ENCODE measurements at regions not wholly inside any gene's neighbourhood (a gene's known extent, or its start where the extent isn't known, plus 50 kb on each side); places are given as distances from the start of the nearest gene placed in this dataset.
A peak's percentile ranks its signal among the peaks of the same experiment; 100 is the strongest.

DNA sequence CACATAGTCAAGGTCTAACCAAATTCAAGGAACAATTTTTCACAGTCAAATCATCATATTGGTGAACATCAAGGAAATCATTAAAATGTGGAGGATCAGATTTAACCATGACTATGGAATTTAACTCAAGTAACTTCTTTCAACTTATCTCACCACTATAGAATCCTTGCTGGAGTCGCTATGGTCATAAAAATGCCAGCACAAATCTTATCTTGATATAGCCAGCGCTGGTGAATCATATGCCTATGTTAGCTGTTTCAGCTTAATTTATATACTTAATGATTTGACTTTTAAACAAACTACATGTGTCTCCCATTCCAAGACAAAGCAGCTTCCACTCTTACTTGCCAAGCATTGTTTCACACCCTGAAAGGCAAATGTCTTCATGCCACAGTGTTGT, 416.4 kb downstream of the CDH11 start:
- peak; percentile 67 for DNase-seq (ENCODE audit: low read depth)
- TF ChIP-seq, protein P1, sequence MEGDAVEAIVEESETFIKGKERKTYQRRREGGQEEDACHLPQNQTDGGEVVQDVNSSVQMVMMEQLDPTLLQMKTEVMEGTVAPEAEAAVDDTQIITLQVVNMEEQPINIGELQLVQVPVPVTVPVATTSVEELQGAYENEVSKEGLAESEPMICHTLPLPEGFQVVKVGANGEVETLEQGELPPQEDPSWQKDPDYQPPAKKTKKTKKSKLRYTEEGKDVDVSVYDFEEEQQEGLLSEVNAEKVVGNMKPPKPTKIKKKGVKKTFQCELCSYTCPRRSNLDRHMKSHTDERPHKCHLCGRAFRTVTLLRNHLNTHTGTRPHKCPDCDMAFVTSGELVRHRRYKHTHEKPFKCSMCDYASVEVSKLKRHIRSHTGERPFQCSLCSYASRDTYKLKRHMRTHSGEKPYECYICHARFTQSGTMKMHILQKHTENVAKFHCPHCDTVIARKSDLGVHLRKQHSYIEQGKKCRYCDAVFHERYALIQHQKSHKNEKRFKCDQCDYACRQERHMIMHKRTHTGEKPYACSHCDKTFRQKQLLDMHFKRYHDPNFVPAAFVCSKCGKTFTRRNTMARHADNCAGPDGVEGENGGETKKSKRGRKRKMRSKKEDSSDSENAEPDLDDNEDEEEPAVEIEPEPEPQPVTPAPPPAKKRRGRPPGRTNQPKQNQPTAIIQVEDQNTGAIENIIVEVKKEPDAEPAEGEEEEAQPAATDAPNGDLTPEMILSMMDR (IDR thresholded peaks at IDR 0.05; ENCODE audit: insufficient read depth, low read depth, low read length), result no peak

DNA sequence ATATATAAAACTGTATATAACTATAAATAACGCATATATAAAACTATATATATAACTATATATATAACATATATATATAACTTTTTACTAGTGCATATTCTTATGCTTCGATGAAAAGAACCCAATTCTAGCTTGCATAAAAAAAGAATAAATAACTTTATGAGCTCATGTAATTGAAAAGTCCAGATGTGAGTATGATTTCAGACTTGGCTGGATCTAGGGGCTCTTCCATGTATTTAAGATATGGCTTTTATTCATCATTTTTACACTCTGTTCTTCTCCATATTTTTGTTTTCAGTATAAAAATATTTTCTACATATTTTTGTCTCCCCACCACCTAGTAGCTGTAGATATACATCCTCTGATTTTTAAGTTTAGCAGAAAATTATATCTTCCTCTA, 417.5 kb downstream of the CDH11 start:
- no peak for DNase-seq (ENCODE audit: low read depth)
- H3K4me3 ChIP-seq (ENCODE audit: low read depth, low read length), result no peak overlapping the region
- TF ChIP-seq, protein P1 (IDR thresholded peaks at IDR 0.05; ENCODE audit: insufficient read depth, low read depth, low read length), result no peak

More for the DNA sequence above, 416.4 kb downstream of the CDH11 start:
- no peak overlapping the region for H3K4me3 ChIP-seq (ENCODE audit: low read depth, low read length)

DNA sequence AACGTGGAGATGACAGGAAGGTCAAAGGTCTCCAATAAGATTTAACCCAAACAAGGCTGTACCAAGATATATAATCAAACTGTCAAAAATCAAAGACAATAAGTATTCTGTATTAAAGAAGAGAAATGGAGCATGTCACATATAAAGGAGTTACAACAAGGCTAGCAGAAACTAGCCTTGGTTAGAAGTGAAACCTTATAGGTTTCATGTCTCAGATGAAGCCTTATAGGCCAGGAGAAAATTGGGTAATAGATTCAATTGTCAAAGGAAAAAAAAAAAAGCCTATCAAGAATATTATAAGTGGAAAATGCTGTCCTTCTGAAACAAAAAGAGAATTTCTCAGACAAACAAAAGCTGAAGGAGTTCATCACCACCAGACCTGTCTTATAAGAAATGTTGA, 419.4 kb downstream of the CDH11 start:
- TF ChIP-seq, protein P1 (IDR thresholded peaks at IDR 0.05; ENCODE audit: insufficient read depth, low read depth, low read length), result no peak

DNA sequence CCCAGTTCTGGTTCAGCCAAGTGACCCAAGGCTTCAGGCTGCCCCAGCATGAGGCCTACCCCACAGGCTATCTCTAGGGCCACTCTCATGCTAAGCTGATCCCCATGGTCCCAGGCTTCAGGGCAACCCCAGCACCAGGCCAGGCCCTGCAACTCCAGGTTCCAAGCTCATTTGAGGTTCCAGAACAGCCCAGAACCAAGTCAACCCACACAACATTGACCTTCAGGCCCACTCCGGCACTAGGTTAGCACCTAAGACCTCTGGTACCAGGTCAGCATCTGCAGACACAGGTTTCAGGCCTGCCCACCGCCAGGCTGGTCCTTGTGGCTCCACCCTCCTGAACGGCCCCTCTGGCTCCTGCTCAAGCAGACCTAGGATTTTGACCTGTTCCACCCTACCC, 421.2 kb downstream of the CDH11 start:
- TF ChIP-seq, protein P1 (IDR thresholded peaks at IDR 0.05; ENCODE audit: insufficient read depth, low read depth, low read length), result no peak
- DNase-seq (ENCODE audit: low read depth), result no peak
- no peak overlapping the region for H3K4me3 ChIP-seq (ENCODE audit: low read depth, low read length)

More for the DNA sequence above, 419.4 kb downstream of the CDH11 start:
- no peak for DNase-seq (ENCODE audit: low read depth)
- no peak overlapping the region for H3K4me3 ChIP-seq (ENCODE audit: low read depth, low read length)

DNA sequence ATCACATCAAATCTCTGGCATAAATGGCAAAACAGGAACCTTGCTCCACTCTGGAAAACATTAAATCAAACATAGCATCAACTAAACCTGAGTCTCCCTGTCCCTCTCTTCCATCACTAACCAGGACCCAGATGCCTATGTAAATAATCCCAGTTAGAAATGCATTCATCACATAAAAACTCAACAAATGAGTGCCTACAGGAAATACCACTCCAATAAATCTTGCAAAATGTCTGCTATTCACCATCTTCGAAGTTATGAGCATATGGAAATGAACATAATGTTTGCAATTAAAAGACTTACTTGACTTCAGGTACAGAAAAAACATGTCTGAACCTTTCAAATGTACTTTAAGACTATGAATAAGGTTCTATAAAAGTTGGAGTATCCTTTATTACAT, 425.0 kb downstream of the CDH11 start:
- no peak for DNase-seq (ENCODE audit: low read depth)
- TF ChIP-seq, protein P1 (IDR thresholded peaks at IDR 0.05; ENCODE audit: insufficient read depth, low read depth, low read length), result no peak
- no peak overlapping the region for H3K4me3 ChIP-seq (ENCODE audit: low read depth, low read length)

DNA sequence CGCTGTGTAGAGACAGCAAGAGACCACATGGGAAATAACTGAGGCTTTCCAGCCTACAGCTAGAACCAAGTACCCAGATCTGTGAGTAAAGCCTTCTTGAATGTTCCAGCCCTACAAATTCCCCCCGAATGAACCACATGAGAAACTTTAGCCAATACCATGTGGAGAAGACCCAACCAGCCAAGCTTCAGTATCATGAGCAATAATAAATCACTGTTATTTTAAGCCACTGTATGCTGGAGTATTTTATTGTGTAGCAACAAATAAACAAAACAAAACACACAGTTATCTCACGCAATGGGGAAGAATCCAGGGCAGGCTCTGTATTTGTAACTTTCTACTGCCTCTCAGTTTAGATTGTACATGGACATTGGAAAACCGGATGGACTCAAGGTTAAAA, 426.2 kb downstream of the CDH11 start:
- peak; percentile 37 for DNase-seq (ENCODE audit: low read depth)
- no peak overlapping the region for H3K4me3 ChIP-seq (ENCODE audit: low read depth, low read length)

DNA sequence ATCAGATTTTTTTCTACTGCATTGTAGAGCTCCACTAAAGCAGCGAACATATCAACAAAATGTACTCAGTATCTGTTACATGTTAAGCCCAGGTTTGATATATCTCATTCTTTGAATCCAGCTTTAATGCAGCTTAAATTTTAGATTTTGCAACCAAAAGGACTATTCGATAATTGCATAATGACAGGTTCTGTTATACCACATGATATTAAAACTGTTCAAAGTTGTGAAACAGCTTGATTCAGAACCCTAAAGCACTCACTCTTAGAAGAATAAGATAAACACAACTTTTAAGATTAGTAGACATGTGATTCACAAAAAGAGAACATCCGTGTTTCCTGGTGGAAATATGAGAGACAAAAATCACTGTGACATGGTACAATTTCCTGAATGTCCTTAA, 427.9 kb downstream of the CDH11 start:
- no peak overlapping the region for H3K4me3 ChIP-seq (ENCODE audit: low read depth, low read length)
- TF ChIP-seq, protein P1 (IDR thresholded peaks at IDR 0.05; ENCODE audit: insufficient read depth, low read depth, low read length), result no peak
- peak; percentile 19 for DNase-seq (ENCODE audit: low read depth)

More for the DNA sequence above, 426.2 kb downstream of the CDH11 start:
- TF ChIP-seq, protein P1 (IDR thresholded peaks at IDR 0.05; ENCODE audit: insufficient read depth, low read depth, low read length), result no peak

Measured in fibroblast of villous mesenchyme (primary cell).